ENCODE measurements at regions not wholly inside any gene's neighbourhood (a gene's known extent, or its start where the extent isn't known, plus 50 kb on each side); places are given as distances from the start of the nearest gene placed in this dataset.

- TF ChIP-seq EZH2 (IDR thresholded peaks at IDR 0.05) (no peak), ZNF274 (IDR thresholded peaks at IDR 0.05; ENCODE audit: low read depth, low read length) (no peak), CTCF (IDR thresholded peaks at IDR 0.05 in 2 of 3, conservative IDR thresholded peaks at IDR 0.05 in 1 of 3; ENCODE audit: borderline replicate concordance in 1 of 3, insufficient read depth in 1 of 3, low read depth in 2 of 3, low read length in 2 of 3) (no peak), CEBPB (IDR thresholded peaks at IDR 0.05; ENCODE audit: low read depth) (no peak)
Measured at GRCh38 chr13:104001766-104002165, 935.5 kb upstream of the SLC10A2 start.

All from HCT116 (cell line).